Panc1 (cell line): ENCODE measurements at regions not wholly inside any gene's neighbourhood (a gene's known extent, or its start where the extent isn't known, plus 50 kb on each side); places are given as distances from the start of the nearest gene placed in this dataset.

Experiments
- POLR2AphosphoS5 ChIP-seq: IDR thresholded peaks from 2 replicates; pipeline ENCODE4 v1.6.1; 2012; ENCODE audit warnings: mild to moderate bottlenecking, low read depth, low read length, moderate library complexity
- SIN3A ChIP-seq: IDR thresholded peaks from 2 replicates; pipeline ENCODE4 v1.6.1; 2012; ENCODE audit warnings: low read depth, mild to moderate bottlenecking, low read length, moderate library complexity, borderline replicate concordance; ENCODE audit not compliant: insufficient read depth
- TCF7L2 ChIP-seq: IDR thresholded peaks from 2 replicates; pipeline ENCODE4 v1.6.1; 2011; ENCODE audit warnings: mild to moderate bottlenecking, low read depth, low read length, inconsistent platforms
- TF ChIP-seq, protein P1 (sequence below): fragments of 450-650 bp; IDR thresholded peaks from 2 replicates; pipeline ENCODE4 v1.5.1; 2017; ENCODE audit warnings: mild to moderate bottlenecking
- TF ChIP-seq, protein P2 (sequence below), 2 experiments: IDR thresholded peaks; 2 replicates each; pipeline ENCODE4 v1.6.1; 2011 to 2012; ENCODE audit warnings: low read depth in 2 of 2, control low read depth in 1 of 2, low read length in 1 of 2, mild to moderate bottlenecking in 1 of 2, moderate library complexity in 1 of 2; ENCODE audit not compliant: insufficient read depth in 1 of 2

DNA sequence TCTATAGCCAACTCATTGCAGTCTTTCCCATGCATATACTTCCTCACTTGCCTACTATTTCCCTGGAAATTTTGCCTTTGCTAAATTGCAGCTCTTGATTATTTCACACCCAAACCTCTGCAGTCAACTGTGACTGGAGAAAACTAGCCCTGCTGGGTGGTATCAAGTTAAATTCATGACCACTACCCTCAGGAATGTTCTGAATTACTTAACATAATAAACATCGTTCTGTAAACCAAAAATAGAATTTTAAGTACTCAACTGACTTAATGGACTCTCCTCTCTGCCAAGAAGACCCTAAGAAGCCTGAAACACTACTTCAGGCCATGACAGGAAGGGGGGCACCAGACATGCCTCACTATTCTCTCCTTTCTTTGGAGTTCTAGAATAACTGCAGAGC is 1278.0 kb upstream of the GBE1 start:
- TF ChIP-seq POLR2AphosphoS5 (no peak), TCF7L2 (no peak), SIN3A (no peak)
- TF ChIP-seq, protein P1, sequence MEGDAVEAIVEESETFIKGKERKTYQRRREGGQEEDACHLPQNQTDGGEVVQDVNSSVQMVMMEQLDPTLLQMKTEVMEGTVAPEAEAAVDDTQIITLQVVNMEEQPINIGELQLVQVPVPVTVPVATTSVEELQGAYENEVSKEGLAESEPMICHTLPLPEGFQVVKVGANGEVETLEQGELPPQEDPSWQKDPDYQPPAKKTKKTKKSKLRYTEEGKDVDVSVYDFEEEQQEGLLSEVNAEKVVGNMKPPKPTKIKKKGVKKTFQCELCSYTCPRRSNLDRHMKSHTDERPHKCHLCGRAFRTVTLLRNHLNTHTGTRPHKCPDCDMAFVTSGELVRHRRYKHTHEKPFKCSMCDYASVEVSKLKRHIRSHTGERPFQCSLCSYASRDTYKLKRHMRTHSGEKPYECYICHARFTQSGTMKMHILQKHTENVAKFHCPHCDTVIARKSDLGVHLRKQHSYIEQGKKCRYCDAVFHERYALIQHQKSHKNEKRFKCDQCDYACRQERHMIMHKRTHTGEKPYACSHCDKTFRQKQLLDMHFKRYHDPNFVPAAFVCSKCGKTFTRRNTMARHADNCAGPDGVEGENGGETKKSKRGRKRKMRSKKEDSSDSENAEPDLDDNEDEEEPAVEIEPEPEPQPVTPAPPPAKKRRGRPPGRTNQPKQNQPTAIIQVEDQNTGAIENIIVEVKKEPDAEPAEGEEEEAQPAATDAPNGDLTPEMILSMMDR = no peak
- TF ChIP-seq, protein P2, sequence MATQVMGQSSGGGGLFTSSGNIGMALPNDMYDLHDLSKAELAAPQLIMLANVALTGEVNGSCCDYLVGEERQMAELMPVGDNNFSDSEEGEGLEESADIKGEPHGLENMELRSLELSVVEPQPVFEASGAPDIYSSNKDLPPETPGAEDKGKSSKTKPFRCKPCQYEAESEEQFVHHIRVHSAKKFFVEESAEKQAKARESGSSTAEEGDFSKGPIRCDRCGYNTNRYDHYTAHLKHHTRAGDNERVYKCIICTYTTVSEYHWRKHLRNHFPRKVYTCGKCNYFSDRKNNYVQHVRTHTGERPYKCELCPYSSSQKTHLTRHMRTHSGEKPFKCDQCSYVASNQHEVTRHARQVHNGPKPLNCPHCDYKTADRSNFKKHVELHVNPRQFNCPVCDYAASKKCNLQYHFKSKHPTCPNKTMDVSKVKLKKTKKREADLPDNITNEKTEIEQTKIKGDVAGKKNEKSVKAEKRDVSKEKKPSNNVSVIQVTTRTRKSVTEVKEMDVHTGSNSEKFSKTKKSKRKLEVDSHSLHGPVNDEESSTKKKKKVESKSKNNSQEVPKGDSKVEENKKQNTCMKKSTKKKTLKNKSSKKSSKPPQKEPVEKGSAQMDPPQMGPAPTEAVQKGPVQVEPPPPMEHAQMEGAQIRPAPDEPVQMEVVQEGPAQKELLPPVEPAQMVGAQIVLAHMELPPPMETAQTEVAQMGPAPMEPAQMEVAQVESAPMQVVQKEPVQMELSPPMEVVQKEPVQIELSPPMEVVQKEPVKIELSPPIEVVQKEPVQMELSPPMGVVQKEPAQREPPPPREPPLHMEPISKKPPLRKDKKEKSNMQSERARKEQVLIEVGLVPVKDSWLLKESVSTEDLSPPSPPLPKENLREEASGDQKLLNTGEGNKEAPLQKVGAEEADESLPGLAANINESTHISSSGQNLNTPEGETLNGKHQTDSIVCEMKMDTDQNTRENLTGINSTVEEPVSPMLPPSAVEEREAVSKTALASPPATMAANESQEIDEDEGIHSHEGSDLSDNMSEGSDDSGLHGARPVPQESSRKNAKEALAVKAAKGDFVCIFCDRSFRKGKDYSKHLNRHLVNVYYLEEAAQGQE (IDR thresholded peaks at IDR 0.05; ENCODE audit: insufficient read depth in 1 of 2, low read depth in 2 of 2, low read length in 1 of 2) = no peak
